ENCODE measurements at regions not wholly inside any gene's neighbourhood (a gene's known extent, or its start where the extent isn't known, plus 50 kb on each side); places are given as distances from the start of the nearest gene placed in this dataset.
"Not testable (repeated sequence)": the region's sequence is repeated elsewhere in the genome, so short reads cannot be mapped to it uniquely, and the experiment has no call there.

DNA sequence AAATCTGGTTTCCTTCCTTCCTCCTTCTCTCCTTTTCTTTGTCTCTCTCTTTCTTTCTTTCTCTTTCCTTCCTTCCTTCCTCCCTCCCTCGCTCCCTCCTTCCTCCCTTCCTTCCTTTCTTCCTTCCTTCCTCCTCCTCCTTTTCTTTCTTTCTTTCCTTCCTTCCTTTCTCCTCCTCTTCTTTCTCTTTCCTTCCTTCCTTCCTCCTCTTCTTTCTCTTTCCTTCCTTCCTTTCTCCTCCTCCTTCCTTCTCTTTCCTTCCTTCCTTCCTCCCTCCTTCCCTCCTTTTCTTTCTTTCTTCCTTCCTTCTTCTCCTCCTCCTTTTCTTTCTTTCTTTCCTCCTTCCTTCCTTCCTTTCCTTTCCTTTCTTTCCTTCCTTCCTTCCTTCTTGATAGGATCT, 61.2 kb downstream of the VIP start:
- no peak for DNase-seq (ENCODE audit: low read depth, low spot score)

- no peak for DNase-seq (ENCODE audit: low read depth, low spot score)
These were observed 64.8 kb downstream of the VIP start for GRCh38 chr6:152815230-152815872.

DNA sequence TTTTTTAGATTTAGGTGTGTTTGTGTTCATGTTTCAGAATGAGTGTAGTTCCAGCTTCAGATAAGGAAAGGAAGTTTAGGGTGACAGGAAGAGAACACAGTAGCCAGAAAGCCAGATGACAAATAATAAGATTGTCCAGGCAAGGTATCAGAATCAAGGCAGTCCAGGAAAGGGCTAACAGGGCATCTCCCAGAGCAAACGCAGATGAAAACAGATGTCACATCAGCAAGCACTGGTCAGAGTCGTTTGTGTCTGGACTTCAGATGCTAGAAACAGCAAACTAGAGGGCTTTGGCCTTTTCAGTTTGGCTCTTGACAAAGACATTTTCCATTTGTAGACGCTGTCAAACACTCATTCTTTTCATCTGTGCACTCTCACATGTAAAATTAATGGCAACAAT, 65.5 kb downstream of the VIP start:
- no peak for DNase-seq (ENCODE audit: low read depth, low spot score)

GRCh38 chr6:152821525-152821924, 70.9 kb downstream of the VIP start:
- DNase-seq (ENCODE audit: low read depth, low spot score) = no peak

DNA sequence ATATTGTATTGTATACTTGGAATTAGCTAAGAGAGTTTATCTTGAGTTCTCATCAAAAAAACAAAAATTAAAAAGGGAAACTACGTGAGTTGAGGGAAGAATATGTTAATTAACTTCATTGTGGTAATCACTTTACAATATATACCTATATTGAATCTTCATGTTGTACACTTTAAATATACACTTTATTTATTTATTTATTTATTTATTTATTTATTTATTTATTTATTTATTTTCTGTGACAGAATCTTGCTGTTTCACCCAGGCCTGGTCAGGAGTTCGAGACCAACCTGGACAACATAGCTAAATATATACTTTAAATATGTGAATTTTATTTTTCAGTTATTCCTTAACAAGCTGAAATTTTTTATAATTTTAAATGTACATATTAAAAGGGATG, 74.1 kb downstream of the VIP start:
- no peak for DNase-seq (ENCODE audit: low read depth, low spot score)

GRCh38 chr6:152828431-152828830, 77.8 kb downstream of the VIP start:
- no peak for DNase-seq (ENCODE audit: low read depth, low spot score)

DNA sequence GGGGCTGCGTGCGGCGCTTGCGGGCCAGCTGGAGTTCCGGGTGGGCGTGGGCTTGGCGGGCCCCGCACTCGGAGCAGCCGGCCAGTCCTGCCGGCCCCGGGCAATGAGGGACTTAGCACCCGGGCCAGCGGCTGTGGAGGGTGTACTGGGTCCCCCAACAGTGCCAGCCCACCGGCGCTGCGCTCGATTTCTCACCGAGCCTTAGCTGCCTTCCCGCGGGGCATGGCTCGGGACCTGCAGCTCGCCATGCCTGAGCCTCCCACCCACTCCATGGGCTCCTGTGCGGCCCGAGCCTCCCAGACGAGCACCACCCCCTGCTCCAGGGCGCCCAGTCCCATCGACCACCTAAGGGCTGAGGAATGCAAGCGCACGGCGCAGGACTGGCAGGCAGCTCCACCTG, 83.8 kb downstream of the VIP start:
- DNase-seq (ENCODE audit: low read depth, low spot score) = not testable (repeated sequence)

- no peak for DNase-seq (ENCODE audit: low read depth, low spot score)
These were observed 85.9 kb downstream of the VIP start for GRCh38 chr6:152836523-152836922.

DNA sequence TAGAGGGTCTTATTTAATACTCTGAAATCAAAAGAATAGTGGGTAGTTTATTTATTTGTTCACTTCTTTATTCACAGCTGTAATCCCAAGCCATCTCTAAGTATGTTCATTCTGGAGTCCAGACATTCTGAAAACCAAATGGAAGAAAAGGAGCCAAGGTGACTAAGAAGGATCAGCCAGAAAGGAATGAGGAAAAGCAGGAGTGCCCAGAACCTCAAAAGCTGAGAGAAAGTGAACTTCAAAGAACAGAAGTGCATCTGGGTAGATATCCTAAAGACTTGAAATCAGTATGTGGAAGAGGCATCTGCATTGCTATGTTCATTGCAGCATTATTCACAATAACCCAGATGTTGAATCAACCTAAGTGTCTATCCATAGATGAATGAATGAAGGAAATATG, 94.8 kb downstream of the VIP start:
- DNase-seq (ENCODE audit: low read depth, low spot score) = no peak

DNA sequence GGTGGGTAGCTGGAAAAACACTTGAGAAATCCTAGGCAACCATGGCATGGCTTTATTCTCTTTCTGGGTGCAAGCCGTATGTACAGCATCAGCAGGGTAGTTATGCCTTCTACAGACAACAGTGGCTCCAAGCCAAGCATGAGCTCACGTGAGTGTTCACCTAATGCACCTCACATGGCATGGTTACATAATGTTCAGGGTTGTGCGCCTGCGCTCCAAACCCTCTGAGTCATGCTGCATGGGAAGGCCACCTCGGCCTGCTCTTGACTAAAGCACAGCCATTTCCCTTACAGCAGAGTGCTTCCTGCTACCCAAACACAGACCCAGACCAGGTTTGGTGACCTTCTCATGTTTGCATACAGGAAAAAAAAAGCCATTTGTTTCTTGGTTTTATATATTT, 96.2 kb downstream of the VIP start:
- DNase-seq (ENCODE audit: low read depth, low spot score) = no peak

- DNase-seq (ENCODE audit: low read depth, low spot score) = no peak
These were observed 98.3 kb downstream of the VIP start for GRCh38 chr6:152848919-152849318.

DNA sequence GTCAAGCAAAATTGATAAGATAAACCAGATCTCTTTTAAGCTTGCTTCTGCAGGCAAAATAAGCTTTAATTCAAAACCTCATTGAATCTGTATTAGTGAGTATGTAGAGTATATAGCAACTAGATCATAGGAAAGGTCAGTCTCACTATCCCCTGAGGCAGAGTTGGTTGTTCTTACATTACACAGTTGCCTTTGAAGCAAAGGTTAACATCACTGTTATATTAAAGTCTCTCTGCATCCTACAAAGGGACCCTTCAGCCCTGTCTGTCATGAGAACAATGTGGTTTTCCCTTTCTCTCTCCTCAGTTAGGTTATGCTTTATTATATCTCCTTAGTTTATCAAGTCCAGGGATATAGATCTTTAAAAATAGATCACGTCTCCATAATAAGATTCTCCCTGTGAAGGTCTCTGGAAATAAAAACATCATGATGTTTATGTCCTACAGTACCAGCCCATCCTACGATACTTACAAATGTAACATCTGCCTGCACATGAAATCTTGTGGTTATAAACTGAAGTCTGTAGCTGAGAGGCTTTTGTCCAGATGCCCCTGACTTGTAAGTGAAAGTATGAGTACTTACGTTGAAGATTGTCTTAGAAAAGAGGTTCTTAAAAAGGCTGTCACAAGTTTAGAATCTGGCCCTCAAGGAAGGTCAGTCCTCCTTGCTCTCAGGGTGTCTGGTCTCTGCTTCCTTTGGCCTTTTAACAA, 103.6 kb downstream of the VIP start:
- DNase-seq (ENCODE audit: low read depth, low spot score) = no peak

- DNase-seq (ENCODE audit: low read depth, low spot score) = no peak
These were observed 107.5 kb downstream of the VIP start for GRCh38 chr6:152858141-152858540.

DNA sequence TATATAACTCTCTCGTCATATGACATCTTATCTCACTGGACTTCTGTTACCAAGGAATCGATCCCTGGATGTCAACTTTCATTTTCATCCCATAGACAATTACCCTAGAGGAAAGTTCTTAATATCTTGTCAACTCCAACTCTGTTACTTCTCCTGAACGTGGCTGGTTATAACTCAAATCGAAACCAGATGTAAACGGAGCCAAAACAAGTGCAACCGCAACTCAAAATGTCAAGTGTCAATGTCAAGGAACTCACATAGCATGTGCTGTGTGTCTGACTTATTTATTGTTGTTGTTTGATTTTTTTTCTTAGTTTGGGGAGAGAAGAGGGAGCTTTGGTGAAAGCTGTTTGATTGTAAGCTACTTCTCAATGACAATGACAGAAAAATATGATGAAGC, 108.6 kb downstream of the VIP start:
- DNase-seq (ENCODE audit: low read depth, low spot score) = no peak

DNA sequence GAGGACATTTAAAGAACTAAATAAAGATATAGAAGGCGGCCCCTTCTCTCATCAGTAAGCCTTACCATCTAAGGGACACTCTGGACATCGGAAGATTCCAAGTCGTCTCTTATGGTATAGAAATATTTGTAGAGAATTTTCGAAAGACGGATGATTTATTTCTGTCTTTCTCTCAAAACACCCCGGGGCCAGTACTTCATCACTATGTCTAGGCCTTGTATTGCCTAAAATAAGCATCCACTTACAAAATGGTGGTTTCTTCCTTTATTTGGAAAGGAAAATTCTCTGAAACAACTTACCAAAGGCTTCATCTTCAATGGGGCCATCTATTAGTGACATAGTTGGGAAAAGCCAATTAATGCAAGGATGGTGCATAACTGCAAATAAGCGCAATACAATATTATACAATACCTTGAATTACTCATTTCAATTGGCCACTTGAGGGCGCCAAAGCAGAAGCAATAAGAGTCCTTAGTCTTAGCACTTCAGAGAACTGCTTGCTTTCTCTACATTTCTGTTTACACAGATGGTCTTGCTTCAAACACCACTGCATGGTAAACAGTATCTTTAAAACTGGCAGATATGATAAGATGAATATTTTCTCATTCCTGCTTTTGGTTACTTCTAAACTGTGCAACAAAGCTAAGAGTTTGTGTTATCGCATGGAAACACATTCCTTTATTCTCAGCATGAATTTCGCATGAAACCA, 113.2 kb downstream of the VIP start:
- DNase-seq (ENCODE audit: low read depth, low spot score) = peak; percentile 81

DNA sequence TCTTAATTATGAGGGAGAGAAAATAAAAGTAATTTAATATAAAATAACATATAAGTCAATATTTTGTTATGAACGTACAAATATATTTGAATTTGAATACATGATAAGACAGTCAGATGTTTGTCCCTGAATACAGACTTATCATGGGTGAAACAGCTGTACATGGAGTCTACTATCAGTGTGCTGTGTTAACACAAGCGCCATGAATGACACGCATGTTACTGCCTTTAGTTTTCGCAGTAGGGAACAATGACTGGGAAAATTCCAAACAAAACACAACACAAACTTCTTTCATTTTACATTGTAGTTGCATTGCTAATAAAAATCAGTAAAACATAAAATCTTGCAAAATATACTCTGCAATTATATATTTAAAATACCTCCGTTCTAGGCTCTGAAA, 108.6 kb downstream of the FBXO5 start:
- no peak for DNase-seq (ENCODE audit: low read depth, low spot score)

DNA sequence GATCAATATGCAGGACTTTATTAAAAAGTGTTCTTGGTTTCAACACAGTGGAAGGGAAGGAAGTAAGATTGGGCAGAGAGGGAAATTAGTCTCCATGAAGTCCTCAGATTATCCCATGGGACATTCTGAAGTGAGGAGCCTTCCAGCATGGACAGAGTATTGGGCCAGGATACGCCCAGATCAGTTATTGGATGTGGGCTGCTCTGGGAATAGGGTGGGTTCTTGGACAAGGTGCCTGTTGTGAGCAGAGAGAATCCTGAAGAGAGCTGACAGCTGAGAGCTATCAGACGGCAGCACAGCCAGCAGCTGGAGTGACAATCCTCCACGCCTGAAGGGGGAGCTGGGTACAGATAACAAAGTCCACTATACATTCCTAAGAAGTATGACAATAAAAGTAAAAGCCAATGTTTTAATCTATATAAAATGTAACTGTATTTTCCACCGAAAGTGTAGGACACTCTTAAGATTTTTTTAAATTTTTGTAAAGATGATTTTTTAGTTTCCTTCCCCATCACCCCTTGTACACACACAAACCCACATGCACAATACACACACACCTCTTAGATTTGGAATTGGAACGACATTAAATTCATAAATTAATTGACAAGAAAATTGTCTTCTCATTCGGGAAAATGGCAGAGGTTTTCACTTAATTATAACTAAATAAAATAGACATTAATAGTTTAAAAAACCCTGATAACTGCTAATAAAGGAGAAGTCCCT, 107.8 kb downstream of the FBXO5 start:
- DNase-seq (ENCODE audit: low read depth, low spot score) = no peak

DNA sequence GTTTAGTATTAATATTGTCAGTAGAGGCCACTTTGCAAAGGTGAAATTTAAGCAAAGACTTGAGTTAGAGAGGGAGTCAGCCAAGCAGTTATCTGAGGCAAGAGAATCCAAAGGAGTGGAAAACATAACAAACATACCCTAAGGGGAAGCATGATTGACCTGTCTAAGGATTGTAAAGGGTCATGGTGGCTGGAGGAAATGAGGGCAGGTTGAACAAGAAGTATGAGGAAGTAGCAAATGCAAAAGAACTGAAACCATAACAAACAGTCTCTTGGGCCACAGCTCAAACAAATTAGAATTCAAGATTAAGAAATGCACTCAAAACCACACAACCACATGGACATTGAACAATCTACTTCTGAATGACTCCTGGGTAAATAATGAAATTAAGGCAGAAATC, 103.2 kb downstream of the FBXO5 start:
- DNase-seq (ENCODE audit: low read depth, low spot score) = no peak

- DNase-seq (ENCODE audit: low read depth, low spot score) = no peak
These were observed 89.7 kb downstream of the FBXO5 start for GRCh38 chr6:152893187-152893586.

DNA sequence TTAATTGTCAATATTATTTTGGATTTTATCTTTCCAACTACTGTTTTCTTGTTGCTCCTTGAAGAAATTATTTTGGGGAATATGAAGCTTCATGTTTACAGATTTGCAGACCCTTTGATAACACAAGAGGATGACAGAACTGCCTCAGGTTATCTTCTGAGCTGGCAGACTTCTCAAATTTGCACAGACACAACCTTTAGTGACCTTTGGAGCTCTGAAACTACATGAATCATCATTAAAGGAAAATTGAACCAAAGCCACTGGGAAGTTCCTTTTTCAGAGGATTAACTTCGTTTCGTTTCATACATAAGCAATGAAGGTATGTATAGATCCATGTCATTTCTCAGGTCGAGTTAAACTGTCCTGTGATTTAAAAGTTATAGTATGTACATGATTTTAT, 85.9 kb downstream of the FBXO5 start:
- no peak for DNase-seq (ENCODE audit: low read depth, low spot score)

DNA sequence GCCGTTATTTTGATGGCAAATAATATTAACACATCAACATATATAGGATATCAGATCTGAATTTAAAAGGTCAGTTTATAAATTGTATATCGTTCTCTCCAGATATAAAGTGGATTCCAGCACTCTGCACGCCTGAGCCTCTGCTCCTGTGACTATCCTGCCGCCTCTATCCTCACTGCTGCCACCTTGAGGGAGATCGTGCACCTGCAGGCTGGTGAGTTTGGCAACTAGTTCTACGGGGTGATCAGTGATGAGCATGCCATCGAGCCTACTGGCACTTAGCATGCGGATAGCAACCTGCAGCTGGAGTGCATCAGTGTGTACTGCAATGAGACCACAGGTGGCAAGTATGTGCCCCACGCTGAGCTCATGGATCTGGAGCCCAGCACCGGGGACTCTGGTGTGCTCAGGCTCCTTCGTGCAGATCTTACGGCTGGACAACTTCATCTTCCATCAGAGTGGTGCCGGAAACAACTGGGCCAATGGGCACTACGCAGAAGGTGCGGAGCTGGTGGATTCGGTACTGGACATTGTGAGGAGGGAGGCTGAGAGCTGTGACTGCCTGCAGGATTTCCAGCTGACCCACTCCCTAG, 84.9 kb downstream of the FBXO5 start:
- DNase-seq (ENCODE audit: low read depth, low spot score) = peak; percentile 67

DNA sequence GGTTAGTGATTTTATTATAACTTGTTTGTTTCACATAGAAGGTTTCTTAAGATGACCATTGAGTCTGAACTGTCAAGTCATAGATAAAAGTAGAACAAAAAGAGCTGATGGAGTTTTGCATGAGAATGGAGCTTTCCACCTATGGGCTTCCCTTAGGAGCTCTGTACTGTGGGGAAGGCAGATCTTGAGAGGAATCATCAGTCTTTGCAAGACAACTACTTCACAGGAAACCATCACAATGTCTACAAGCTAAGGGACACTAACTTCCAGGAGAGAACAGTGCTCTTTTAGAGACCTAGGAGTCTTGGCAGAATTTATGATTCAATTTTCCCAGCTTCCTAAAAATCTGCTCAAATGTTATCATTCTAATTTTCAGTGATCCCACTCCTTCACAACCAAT, 78.2 kb downstream of the FBXO5 start:
- no peak for DNase-seq (ENCODE audit: low read depth, low spot score)

All from astrocyte of the hippocampus (primary cell).